RWPE2 (cell line): ENCODE measurements at regions not wholly inside any gene's neighbourhood (a gene's known extent, or its start where the extent isn't known, plus 50 kb on each side); places are given as distances from the start of the nearest gene placed in this dataset.

Experiments
- ATAC-seq: fragments of 200-7000 bp; cut with Tn5 transposase; 3 replicates; pipeline ENCODE4 v1.9.1; 2021; ENCODE audit warnings: low read depth
- DNase-seq: peaks from one replicate; pipeline ENCODE4 v3.0.0-alpha.2; 2020; ENCODE audit warnings: low spot score
- H3K27ac ChIP-seq: fragments of 450-650 bp; 2 replicates; pipeline ENCODE4 v1.5.1; 2017; ENCODE audit warnings: mild to moderate bottlenecking; ENCODE audit not compliant: poor library complexity, severe bottlenecking
- H3K27me3 ChIP-seq: fragments of 250-450 bp; sonication (Bioruptor Pico); 2 replicates; pipeline ENCODE4 v1.5.1; 2021; ENCODE audit warnings: mild to moderate bottlenecking, moderate library complexity; ENCODE audit not compliant: insufficient read depth, poor library complexity, severe bottlenecking
- H3K36me3 ChIP-seq: fragments of 250-450 bp; sonication (Bioruptor Pico); 2 replicates; pipeline ENCODE4 v1.5.1; 2020; ENCODE audit warnings: low read depth, mild to moderate bottlenecking, moderate library complexity
- H3K4me1 ChIP-seq: fragments of 250-450 bp; sonication (Bioruptor Pico); 2 replicates; pipeline ENCODE4 v1.5.1; 2021; ENCODE audit warnings: mild to moderate bottlenecking, moderate library complexity; ENCODE audit not compliant: insufficient read depth, poor library complexity, severe bottlenecking
- H3K4me3 ChIP-seq: fragments of 250-450 bp; sonication (Bioruptor Pico); 2 replicates; pipeline ENCODE4 v1.5.1; 2021; ENCODE audit warnings: mild to moderate bottlenecking, moderate library complexity; ENCODE audit not compliant: severe bottlenecking
- H3K9me3 ChIP-seq: fragments of 250-450 bp; sonication (Bioruptor Pico); 2 replicates; pipeline ENCODE4 v1.5.1; 2021; ENCODE audit warnings: mild to moderate bottlenecking, moderate library complexity; ENCODE audit not compliant: severe bottlenecking
- CTCF ChIP-seq: fragments of 450-650 bp; IDR thresholded peaks from one replicate; pipeline ENCODE4 v1.5.1; 2017; ENCODE audit warnings: mild to moderate bottlenecking, moderate library complexity; ENCODE audit not compliant: poor library complexity, severe bottlenecking

- Histone ChIP-seq H3K4me1 (no peaks in the 10 kb centered on the region), H3K9me3 (peaks cover 2% of the 10 kb centered on the region), H3K36me3 (no peaks in the 10 kb centered on the region), H3K27ac (no peak overlapping the region), H3K27me3 (no peaks in the 10 kb centered on the region), H3K4me3 (no peak overlapping the region)
- ATAC-seq = no peak
- TF ChIP-seq CTCF = no peak
- DNase-seq = no peak
Observed at GRCh38 chr6:131510094-131510493, 62.9 kb upstream of the ARG1 start.

GRCh38 chr6:131510591-131510990 lies 62.4 kb upstream of the ARG1 start:
- H3K27ac ChIP-seq = no peak overlapping the region
- DNase-seq = no peak

GRCh38 chr6:131519670-131520436 lies 53.2 kb upstream of the ARG1 start:
- peak; percentile 66 for TF ChIP-seq CTCF
- no peaks in the 10 kb centered on the region for H3K4me1 ChIP-seq
- H3K27me3 ChIP-seq = peaks cover 3% of the 10 kb centered on the region
- H3K9me3 ChIP-seq = no peaks in the 10 kb centered on the region
- ATAC-seq (peak; percentile 79), DNase-seq (no peak)
- no peak overlapping the region for H3K27ac ChIP-seq
- H3K36me3 ChIP-seq = no peaks in the 10 kb centered on the region
- H3K4me3 ChIP-seq = no peak overlapping the region

More at GRCh38 chr6:131510591-131510990, 62.4 kb upstream of the ARG1 start:
- H3K4me3 ChIP-seq = no peak overlapping the region
- no peaks in the 10 kb centered on the region for H3K27me3 ChIP-seq
- no peaks in the 10 kb centered on the region for H3K4me1 ChIP-seq
- peaks cover 2% of the 10 kb centered on the region for H3K9me3 ChIP-seq
- no peak for ATAC-seq
- no peak for TF ChIP-seq CTCF
- no peaks in the 10 kb centered on the region for H3K36me3 ChIP-seq
